Gastroesophageal sphincter (tissue), 4 donors: ENCODE measurements at regions not wholly inside any gene's neighbourhood (a gene's known extent, or its start where the extent isn't known, plus 50 kb on each side); places are given as distances from the start of the nearest gene placed in this dataset.

Source experiments
- ATAC-seq: fragments of 150-250 bp; one replicate; pipeline ENCODE4 v1.9.1; 2016; ENCODE audit warnings: mild to moderate bottlenecking, moderate library complexity
- H3K27ac ChIP-seq, 4 donors: fragments of 200-600 bp; sonication (generic) in 3 of 4; 1 replicate in 3 of 4; 2 replicates in 1 of 4; pipeline ENCODE4 v1.5.1; 2016 to 2019
- H3K27me3 ChIP-seq: fragments of 200-600 bp; sonication (generic); one replicate; pipeline ENCODE4 v1.5.1; 2019
- H3K36me3 ChIP-seq, 2 donors: fragments of 200-600 bp; sonication (generic); one replicate each; pipeline ENCODE4 v1.5.1; 2019; ENCODE audit warnings: control low read depth in 1 of 2
- H3K4me1 ChIP-seq, 3 donors: fragments of 200-600 bp; sonication (generic); 1 replicate in 2 of 3; 2 replicates in 1 of 3; pipeline ENCODE4 v1.5.1; 2016 to 2019; ENCODE audit warnings: control low read depth in 2 of 3
- H3K4me3 ChIP-seq, 2 donors: fragments of 200-600 bp; sonication (generic); one replicate each; pipeline ENCODE4 v1.5.1; 2019; ENCODE audit warnings: mild to moderate bottlenecking in 1 of 2, moderate library complexity in 1 of 2
- H3K9me3 ChIP-seq, 3 donors: fragments of 200-600 bp; sonication (generic); one replicate each; pipeline ENCODE4 v1.5.1; 2017 to 2019; ENCODE audit warnings: control low read depth in 2 of 3
- CTCF ChIP-seq, 4 experiments: fragments of 200-600 bp in 2 of 4; fragments of 450-650 bp in 2 of 4; sonication (generic) in 1 of 4; IDR thresholded peaks; one replicate each; pipeline ENCODE4 v1.5.1; 2017 to 2019; ENCODE audit warnings: antibody characterized with exemption in 4 of 4, mild to moderate bottlenecking in 2 of 4, moderate library complexity in 2 of 4
- EP300 ChIP-seq: sonication (generic); formaldehyde crosslinking; IDR thresholded peaks from one replicate; pipeline ENCODE4 v1.6.1; 2017; ENCODE audit warnings: antibody characterized with exemption, mild to moderate bottlenecking
- POLR2A ChIP-seq, 2 donors: fragments of 450-650 bp; IDR thresholded peaks; one replicate each; pipeline ENCODE4 v1.6.1; 2017; ENCODE audit warnings: antibody characterized with exemption in 2 of 2, mild to moderate bottlenecking in 2 of 2, moderate library complexity in 1 of 2
- POLR2AphosphoS5 ChIP-seq: sonication (generic); formaldehyde crosslinking; IDR thresholded peaks from one replicate; pipeline ENCODE4 v1.6.1; 2017; ENCODE audit warnings: antibody characterized with exemption
- WGBS, 2 donors: methylation state at CpG; one replicate each; pipeline ENCODE4 v1.1.5; 2018; ENCODE audit warnings: low coverage in 1 of 2; 5-methylcytosine and 5-hydroxymethylcytosine counted together

- 71 to 78% methylated on average over 1 of the region's 1 CpG for WGBS, 2 donors
- no peak overlapping the region for H3K27ac ChIP-seq
- H3K4me3 ChIP-seq: no peak overlapping the region
- H3K36me3 ChIP-seq: no peaks in the 10 kb centered on the region
- H3K4me1 ChIP-seq: no peaks in the 10 kb centered on the region
- H3K27me3 ChIP-seq: no peaks in the 10 kb centered on the region
- peaks cover 0 to 4% (median 0%) of the 10 kb centered on the region in 3 donors for H3K9me3 ChIP-seq
- no peak for ATAC-seq
- TF ChIP-seq POLR2A (IDR thresholded peaks at IDR 0.05): no peak
- TF ChIP-seq CTCF (IDR thresholded peaks at IDR 0.05): no peak
- no peak for TF ChIP-seq POLR2AphosphoS5
- no peak for TF ChIP-seq EP300
Measured at GRCh38 chr1:61533546-61533945, 191.4 kb downstream of the TM2D1 start.

GRCh38 chr1:61531716-61532115 is 193.2 kb downstream of the TM2D1 start:
- Histone ChIP-seq H3K27me3 (no peaks in the 10 kb centered on the region), H3K9me3 (peaks cover 0 to 4% (median 0%) of the 10 kb centered on the region in 3 donors), H3K4me3 (no peak overlapping the region), H3K36me3 (no peaks in the 10 kb centered on the region), H3K4me1 (no peaks in the 10 kb centered on the region), H3K27ac (no peak overlapping the region)
- no peak for ATAC-seq
- 73 to 92% methylated on average over 2 of the region's 2 CpGs for WGBS, 2 donors
- TF ChIP-seq EP300 (no peak), POLR2A (IDR thresholded peaks at IDR 0.05) (no peak), POLR2AphosphoS5 (no peak), CTCF (IDR thresholded peaks at IDR 0.05) (no peak)

- WGBS, 2 donors: 81 to 90% methylated on average over 1 of the region's 1 CpG
- H3K9me3 ChIP-seq: no peaks in the 10 kb centered on the region
- TF ChIP-seq POLR2A (IDR thresholded peaks at IDR 0.05): no peak
- TF ChIP-seq POLR2AphosphoS5: no peak
- TF ChIP-seq CTCF (IDR thresholded peaks at IDR 0.05): no peak
- TF ChIP-seq EP300: no peak
- H3K4me3 ChIP-seq: no peak overlapping the region
- no peak for ATAC-seq
- H3K4me1 ChIP-seq: peaks cover 0 to 9% (median 0%) of the 10 kb centered on the region in 3 donors
- H3K36me3 ChIP-seq: no peaks in the 10 kb centered on the region
- H3K27me3 ChIP-seq: no peaks in the 10 kb centered on the region
- no peak overlapping the region for H3K27ac ChIP-seq
Measured at GRCh38 chr1:61523893-61524605, 200.9 kb downstream of the TM2D1 start.

DNA sequence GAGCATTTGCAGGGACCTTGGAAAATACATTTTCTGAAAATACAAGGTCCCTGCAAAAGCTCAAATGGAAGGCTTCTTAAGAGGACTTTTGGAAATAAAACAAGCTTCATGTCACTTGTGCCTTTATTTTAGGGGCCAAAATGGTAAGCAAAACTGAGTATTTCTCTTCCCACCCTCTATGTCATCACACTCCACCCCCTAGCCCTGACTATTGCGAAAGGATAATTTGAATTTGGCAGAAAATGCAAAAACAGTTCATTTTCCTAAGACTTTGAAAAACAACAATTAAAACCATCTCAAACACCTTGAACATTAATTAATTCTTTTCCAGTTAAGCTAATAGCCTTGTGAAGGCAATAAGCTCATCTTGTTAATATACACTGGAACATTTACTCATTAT is 201.7 kb downstream of the TM2D1 start:
- ATAC-seq: no peak
- Histone ChIP-seq H3K36me3 (no peaks in the 10 kb centered on the region), H3K27me3 (no peaks in the 10 kb centered on the region), H3K4me1 (peaks cover 0 to 9% (median 0%) of the 10 kb centered on the region in 3 donors), H3K27ac (no peak overlapping the region), H3K4me3 (no peak overlapping the region), H3K9me3 (no peaks in the 10 kb centered on the region)
- 67 to 91% methylated on average over 1 of the region's 1 CpG for WGBS, 2 donors
- TF ChIP-seq POLR2A (IDR thresholded peaks at IDR 0.05) (no peak), EP300 (no peak)

DNA sequence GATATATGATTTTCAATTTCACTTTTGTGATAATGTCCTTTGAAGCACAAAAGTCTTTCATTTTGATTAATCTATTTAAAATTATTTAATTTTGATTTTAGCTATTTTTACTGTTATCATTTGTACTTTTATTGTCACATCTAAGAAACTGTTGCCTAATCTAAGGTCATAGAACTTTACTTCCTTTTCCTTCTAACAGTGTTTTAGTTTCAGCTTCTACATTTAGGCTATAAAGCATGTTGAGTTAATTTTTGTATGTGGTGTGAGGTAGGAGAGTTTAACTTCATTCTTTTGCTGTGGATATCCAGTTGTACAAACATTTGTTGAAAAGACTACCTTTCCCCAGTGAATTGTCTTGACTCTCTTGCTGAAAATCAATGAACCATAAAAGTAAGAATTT is 204.5 kb downstream of the TM2D1 start:
- Histone ChIP-seq H3K4me1 (peaks cover 0 to 9% (median 0%) of the 10 kb centered on the region in 3 donors), H3K9me3 (no peaks in the 10 kb centered on the region)
- TF ChIP-seq CTCF (IDR thresholded peaks at IDR 0.05) (no peak), EP300 (no peak), POLR2A (IDR thresholded peaks at IDR 0.05) (no peak), POLR2AphosphoS5 (no peak)

More for the DNA sequence above, 204.5 kb downstream of the TM2D1 start:
- Histone ChIP-seq H3K36me3 (no peaks in the 10 kb centered on the region), H3K27me3 (no peaks in the 10 kb centered on the region), H3K27ac (no peak overlapping the region), H3K4me3 (no peak overlapping the region)
- no peak for ATAC-seq
